H1 (cell line): ENCODE measurements at regions not wholly inside any gene's neighbourhood (a gene's known extent, or its start where the extent isn't known, plus 50 kb on each side); places are given as distances from the start of the nearest gene placed in this dataset.

Source experiments
- CEBPB ChIP-seq: IDR thresholded peaks from 2 replicates; pipeline ENCODE4 v1.6.1; 2012; ENCODE audit warnings: low read depth, low read length
- RFX5 ChIP-seq: IDR thresholded peaks from 2 replicates; pipeline ENCODE4 v1.6.1; 2011; ENCODE audit warnings: low read depth, low read length, improper control_type of control experiment, borderline replicate concordance

DNA sequence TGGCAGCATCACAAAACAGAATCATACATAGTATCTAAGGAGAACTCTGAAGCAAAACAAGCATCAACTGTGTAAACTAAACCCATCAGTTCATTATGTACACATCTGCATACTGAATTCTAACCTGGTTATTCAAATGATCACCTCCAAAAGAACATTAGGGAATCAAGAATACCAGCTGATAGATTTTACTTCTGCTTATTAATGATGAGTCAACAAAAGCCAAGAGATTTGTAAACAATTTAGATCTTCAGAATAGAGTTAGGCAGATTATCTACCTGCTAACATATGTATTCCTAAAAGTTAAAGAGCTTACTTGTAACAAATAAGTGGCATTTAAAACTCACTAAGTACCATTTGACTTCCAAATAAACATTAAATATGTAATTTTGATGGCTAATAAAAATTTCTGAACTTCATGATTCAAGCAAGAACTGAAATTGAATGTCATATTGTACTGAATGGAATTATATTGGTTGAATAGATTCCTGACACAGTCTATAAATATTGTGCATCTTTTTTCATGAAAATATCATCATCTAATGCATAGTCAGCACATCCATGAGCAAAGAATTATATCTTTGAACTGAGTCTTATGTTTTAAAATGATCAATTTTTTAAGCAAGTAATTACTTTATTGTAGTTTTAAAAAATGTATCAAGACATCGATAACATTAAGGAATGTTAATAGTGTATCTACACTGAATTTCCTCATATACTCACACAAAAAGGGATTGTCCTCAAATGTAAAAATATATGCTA is 470.5 kb downstream of the GRXCR1 start:
- TF ChIP-seq CEBPB (no peak), RFX5 (no peak)
